Endometrium (tissue), 2 donors: ENCODE measurements at regions not wholly inside any gene's neighbourhood (a gene's known extent, or its start where the extent isn't known, plus 50 kb on each side); places are given as distances from the start of the nearest gene placed in this dataset.
A peak's percentile ranks its signal among the peaks of the same experiment; 100 is the strongest.
"Not testable (repeated sequence)": the region's sequence is repeated elsewhere in the genome, so short reads cannot be mapped to it uniquely, and the experiment has no call there.

Source experiments
- FAIRE-seq: peaks from 2 replicates; lab custom pipeline; 2012; peaks lifted over from hg19 to GRCh38; lab: Jason Lieb, UNC
- donor health status: control.
- donor health status: control.

GRCh38 chr2:146467425-146467824 lies 1377.4 kb upstream of the ACVR2A start:
- FAIRE-seq = no peak

DNA sequence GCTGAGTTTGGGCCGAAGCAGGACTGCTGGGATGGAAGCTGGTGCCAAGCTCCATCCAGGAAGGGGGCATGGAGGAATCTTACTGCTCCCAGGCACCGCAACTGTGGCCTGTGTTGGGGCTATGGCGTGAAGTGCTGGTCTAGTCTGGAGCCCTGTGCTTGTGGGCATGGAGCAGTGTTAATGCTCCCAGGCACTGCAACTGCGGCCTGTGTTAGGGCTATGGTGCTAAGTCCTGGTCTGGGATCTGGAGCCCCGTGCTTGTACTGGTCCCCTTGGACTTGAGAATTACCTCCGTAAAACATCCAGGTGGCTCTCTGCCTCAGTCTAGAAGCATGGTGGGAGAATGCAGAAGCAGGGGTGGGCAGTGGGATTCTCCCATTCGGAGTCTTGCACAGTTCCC lies 1379.4 kb upstream of the ACVR2A start:
- no peak for FAIRE-seq

DNA sequence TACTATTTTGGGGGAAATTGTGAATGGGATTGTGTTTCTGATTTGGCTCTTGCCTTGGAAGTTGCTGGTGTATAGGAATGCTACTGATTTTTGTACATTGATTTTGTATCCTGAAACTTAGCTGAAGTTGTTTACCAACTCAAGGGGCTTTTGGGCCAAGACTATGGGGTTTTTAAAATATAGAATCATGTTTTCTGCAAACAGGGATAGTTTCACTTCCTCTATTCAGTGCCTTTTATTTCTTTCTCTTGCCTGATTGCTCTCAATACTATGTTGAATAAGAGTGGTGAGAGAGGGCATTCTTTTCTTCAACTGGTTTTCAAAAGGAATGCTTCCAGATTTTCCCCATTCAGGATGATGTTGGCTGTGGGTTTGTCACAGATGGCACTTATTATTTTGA lies 1383.8 kb upstream of the ACVR2A start:
- no peak for FAIRE-seq

DNA sequence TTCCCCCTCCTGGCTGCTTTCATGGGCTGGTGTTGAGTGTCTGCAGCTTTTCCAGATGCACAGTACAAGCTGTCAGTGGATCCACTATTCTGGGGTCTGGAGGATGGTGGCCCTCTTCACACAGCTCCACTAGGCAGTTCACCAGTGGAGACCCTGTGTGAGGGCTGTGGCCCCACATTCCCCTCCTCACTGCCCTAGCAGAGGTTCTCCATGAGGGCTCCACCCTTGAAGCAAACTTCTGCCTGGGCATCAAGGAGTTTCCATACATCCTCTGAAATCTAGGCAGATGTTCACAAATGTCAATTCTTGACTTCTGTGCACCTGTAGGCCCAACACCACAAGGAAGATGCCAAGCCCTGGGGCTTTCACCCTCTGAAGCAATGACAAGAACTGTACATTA lies 1386.2 kb upstream of the ACVR2A start:
- no peak for FAIRE-seq

DNA sequence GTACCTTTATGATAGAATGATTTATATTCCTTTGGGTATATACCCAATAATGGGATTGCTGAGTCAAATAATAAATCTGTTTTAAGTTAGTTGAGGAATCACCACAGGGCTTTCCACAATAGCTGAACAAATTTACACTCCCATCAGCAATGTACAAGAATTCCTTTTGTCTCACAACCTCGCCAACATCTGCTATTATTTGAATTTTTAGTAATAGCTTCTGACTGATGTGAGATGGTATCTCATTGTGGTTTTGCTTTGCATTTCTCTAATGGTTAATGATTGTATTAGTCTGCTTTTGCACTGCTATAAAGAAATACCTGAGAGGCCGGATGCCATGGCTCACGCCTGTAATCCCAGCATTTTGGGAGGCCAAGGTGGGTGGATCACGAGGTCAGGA lies 1387.6 kb upstream of the ACVR2A start:
- FAIRE-seq = no peak

GRCh38 chr2:146455325-146455724 lies 1389.5 kb upstream of the ACVR2A start:
- no peak for FAIRE-seq

DNA sequence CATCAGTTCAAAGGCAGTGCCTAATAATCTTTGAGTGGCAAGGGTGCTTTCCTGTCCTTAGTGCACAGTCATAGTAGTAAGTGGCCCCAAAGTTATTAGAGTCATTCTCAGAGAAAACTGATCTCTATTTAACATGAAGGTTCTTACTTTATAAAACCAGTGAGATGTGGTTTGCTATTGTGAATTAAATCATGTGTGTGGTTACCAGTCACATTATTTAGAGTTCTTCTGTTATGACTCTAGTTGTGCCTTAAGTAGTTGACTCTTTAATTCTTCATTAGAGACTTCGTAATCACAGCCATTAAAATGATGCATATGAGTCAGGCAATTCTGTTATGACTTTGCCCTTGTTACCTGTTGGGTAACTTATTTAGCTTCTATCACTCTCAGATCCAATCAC lies 1392.9 kb upstream of the ACVR2A start:
- no peak for FAIRE-seq

- FAIRE-seq = no peak
These were observed 1394.7 kb upstream of the ACVR2A start for GRCh38 chr2:146450131-146450530.

DNA sequence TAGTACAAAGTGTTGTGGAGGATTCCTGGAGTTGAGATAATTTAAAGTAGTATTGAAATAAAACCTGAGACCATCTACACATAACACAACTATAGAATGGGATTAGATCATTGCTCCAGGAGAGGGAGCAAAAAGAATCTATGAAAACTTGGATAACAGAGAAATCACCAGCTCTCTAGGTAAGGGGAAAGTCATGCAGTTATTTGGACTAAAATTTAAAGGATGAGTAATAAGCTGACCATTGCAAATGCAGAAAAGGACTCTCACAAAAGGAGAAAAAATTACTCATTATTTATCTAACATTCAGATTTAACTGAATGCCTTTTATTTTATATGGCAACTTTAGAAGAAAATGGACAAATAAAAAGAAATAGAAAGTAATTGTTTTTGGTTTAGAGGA lies 1399.8 kb upstream of the ACVR2A start:
- FAIRE-seq = no peak

DNA sequence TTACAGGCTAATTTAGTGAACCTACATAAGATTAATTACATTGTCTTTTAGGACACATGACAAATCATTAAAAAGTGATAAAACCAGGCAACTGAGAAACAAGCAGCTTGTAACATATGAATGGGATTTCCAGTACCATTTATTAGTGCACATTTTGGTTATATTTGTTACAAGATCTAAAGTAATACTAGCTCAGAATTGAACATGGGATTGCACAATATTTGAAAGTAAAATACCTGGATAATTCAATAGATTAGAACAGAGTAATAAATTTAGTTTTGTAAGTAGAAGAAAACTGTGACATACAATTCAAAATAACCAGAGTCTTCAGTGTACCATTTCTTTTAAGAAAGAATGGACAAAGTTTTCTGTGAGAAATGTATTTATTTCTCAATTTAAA lies 1400.7 kb upstream of the ACVR2A start:
- FAIRE-seq = no peak

DNA sequence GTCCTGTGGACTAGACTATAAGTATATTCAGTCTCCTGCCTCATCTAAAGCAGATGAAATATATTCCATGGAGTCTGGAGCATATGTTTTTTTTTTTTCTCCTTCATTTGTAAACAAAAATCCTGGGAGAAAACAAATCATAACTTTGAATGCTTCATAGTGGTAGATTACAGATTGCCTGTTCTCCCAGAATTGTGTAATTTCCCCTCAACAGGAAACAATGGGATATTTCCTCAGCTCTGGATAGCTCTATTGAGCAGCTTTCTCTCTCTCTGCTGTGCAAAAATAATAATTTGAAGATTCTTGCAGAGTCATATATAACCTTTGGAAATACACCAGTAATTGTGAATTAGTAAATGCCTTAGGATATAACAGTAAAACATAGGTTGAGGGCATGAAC lies 1406.6 kb upstream of the ACVR2A start:
- FAIRE-seq = no peak

DNA sequence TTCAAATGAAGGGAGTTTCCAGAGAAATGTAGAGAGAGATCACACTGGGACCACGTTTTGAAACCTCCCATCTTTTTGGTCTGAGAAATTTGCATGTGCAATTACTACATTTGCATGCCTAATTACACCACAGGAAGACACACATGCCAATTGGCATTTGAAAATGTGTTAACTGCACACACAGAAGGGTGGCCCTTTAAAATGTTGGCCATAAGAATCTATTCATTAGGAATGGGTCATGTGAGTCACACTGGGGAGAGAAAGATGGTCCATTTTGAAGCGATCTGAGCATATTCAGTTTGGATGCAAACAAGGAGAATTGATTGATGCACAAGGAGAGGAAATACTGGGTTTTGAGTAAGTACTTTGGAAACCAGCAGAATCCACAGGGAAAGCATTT lies 1407.1 kb upstream of the ACVR2A start:
- no peak for FAIRE-seq

DNA sequence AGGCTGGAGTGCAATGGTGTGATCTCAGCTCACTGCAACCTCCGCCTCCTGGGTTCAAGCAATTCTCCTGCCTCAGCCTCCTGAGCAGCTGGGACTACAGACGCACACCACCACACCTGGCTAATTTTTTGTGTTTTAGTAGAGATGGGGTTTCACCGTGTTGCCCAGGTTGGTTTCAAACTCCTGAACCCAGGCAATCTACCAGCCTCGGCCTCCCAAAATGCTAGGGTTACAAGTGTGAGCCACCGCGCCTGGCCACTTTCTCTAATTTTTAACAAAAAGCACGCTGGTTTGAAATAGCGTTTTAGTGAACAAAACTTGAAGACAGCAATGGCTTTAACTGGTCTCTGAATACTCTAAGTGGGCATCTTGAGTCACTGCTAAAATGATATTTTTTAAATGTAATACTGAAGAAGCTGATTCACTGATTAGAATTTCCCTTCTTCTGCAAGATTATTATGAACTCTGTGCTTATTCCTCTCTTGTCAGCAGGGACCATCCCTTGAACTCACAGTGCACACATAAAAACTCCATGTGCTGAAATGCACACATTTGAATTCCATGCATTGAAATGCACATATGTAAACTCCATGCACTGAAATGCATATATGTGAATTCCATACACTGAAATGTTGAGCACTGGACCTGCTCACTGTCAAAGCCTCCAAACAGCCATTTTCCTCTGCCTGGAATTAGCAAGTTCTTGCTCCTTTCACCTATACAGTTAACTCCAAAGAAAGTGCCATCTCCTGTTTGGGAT lies 1411.5 kb upstream of the ACVR2A start:
- no peak for FAIRE-seq

- no peak for FAIRE-seq
These were observed 1415.5 kb upstream of the ACVR2A start for GRCh38 chr2:146429366-146429765.

DNA sequence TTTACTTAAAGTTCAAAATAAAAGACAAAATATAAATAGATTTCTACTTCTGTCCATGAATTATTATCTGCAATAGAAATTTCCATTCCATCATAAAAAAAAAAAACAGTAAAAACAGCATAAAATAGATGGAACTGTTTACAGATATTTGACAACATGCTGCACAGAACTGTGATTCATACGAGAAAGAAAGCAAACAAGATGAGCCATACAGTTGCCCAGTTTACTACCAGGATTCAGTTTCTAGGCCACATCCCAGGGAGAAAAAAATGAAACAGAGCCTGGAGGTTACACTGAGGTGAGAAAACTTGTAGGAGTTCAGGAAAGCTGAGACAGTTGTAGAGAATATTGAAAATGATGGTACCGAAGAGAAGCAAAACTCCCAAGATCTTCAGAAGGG lies 1426.9 kb upstream of the ACVR2A start:
- FAIRE-seq = peak; percentile 67

DNA sequence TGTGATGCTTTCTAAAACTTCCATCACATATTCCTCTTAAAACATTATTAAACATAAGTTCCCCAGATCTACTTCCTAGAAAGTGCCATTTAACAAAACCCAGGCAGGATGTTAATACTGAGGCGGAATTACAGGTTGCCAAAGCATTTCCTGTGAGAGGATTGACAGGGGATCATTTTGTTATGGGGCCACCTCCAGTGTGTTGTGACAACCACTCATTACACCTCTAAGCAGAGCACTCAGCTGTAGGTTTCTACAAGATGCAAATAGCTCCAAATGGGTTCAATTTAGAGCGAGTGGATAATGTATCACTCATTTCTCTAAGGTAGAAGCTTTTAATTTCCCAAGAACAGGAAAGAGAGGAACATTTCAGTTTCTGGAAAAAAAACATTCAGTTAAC lies 1429.5 kb upstream of the ACVR2A start:
- no peak for FAIRE-seq

GRCh38 chr2:146414456-146414855 lies 1430.4 kb upstream of the ACVR2A start:
- FAIRE-seq = no peak

DNA sequence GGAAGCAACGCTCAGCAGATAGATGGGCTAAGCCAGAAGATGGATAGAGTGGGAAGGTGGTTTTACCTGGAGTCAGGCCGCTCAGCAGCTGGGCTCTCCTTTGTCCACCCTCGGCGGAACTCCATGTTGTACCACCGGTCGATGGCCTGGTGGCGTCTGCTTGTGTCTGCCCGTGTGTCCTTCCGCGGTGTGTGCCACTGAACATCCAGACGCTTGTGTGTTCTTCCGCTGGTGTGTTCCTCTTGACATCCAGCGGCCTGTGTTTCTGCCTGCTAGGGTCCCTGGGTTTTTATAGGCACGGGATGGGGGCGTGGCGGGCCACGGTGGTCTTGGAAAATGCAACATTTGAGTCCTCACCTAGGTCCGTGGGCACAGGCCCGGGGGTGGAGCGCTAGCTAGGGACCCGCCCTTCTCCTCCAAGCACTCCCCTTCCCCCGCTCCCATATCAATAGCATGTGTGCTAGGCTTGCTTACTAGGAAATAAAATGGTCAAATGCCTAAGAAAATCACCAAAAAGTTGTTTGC lies 1431.7 kb upstream of the ACVR2A start:
- FAIRE-seq = no peak

DNA sequence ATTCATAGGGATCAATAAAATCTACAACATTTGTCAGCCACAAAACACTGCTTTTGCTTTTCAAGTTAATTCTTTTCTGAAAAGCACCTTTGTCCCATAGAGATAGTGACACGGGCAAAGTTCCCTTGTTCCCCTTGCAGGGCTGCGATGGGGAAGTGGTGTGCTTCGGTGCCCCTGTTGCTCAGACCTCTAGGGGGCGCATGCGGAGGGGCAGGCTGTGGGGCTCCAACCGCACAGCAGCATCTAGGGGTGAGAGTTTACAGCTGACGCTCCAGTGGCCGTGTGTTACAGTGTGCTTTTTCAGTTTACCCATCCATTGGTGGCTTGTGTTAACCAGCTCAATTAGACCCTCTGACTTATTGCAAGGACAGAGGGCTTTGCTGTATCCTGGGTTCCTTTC lies 1432.2 kb upstream of the ACVR2A start:
- no peak for FAIRE-seq

- FAIRE-seq = not testable (repeated sequence)
These were observed 1439.2 kb upstream of the ACVR2A start for GRCh38 chr2:146405402-146406309.

GRCh38 chr2:146403546-146404160 lies 1441.2 kb upstream of the ACVR2A start:
- not testable (repeated sequence) for FAIRE-seq

- no peak for FAIRE-seq
These were observed 1452.2 kb upstream of the ACVR2A start for GRCh38 chr2:146392631-146393030.

GRCh38 chr2:146392186-146392585 lies 1452.6 kb upstream of the ACVR2A start:
- FAIRE-seq = no peak
